Mesothelial cell of epicardium (in vitro differentiated cells): ENCODE measurements at regions not wholly inside any gene's neighbourhood (a gene's known extent, or its start where the extent isn't known, plus 50 kb on each side); places are given as distances from the start of the nearest gene placed in this dataset.

Source experiments
- DNase-seq, 2 experiments: peaks; one replicate each; pipeline ENCODE4 v3.0.0; 2021; ENCODE audit warnings: low spot score in 2 of 2; ENCODE audit not compliant: unreplicated experiment in 2 of 2
- H3K27ac Mint-ChIP-seq: 2 replicates; pipeline ENCODE4 v1.8.0; 2021; ENCODE audit warnings: mixed read lengths
- H3K27me3 Mint-ChIP-seq: 2 replicates; pipeline ENCODE4 v1.8.0; 2021; ENCODE audit warnings: low read depth, mixed read lengths
- H3K36me3 Mint-ChIP-seq: 2 replicates; pipeline ENCODE4 v1.8.0; 2021; ENCODE audit warnings: mixed read lengths
- H3K4me1 Mint-ChIP-seq: 2 replicates; pipeline ENCODE4 v1.8.0; 2021; ENCODE audit warnings: mixed read lengths
- H3K4me3 Mint-ChIP-seq: 2 replicates; pipeline ENCODE4 v1.8.0; 2021; ENCODE audit warnings: mild to moderate bottlenecking, moderate library complexity, mixed read lengths
- H3K9me3 Mint-ChIP-seq: 2 replicates; pipeline ENCODE4 v1.8.0; 2021; ENCODE audit warnings: mixed read lengths
- TF ChIP-seq, protein P1 (sequence below): fragments of 200-600 bp; sonication (generic); IDR thresholded peaks from one replicate; pipeline ENCODE4 v1.5.0; 2021; ENCODE audit warnings: antibody characterized with exemption; ENCODE audit not compliant: unreplicated experiment

DNA sequence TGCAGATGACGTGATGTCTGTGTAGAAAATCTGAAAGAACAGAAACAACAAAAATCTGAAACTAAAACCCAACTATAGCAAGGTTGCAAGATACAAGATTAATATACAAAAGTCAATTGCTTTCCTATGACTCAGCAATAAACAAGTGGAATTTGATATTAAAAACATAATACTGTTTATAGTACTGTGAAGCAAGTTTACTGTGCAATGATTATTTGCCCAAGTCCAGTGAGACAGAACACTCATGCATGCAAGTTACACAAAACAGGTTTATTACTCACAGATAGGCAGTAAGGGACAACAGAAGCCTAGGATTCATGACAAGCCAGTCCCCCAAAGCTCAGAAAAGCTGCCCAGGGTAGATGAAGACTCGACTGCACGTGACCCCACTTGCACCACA, 62.4 kb upstream of the RAB4A start:
- no peak overlapping the region for H3K27ac Mint-ChIP-seq
- H3K4me1 Mint-ChIP-seq, result peaks cover 46% of the 10 kb centered on the region
- H3K9me3 Mint-ChIP-seq, result no peaks in the 10 kb centered on the region
- TF ChIP-seq, protein P1, sequence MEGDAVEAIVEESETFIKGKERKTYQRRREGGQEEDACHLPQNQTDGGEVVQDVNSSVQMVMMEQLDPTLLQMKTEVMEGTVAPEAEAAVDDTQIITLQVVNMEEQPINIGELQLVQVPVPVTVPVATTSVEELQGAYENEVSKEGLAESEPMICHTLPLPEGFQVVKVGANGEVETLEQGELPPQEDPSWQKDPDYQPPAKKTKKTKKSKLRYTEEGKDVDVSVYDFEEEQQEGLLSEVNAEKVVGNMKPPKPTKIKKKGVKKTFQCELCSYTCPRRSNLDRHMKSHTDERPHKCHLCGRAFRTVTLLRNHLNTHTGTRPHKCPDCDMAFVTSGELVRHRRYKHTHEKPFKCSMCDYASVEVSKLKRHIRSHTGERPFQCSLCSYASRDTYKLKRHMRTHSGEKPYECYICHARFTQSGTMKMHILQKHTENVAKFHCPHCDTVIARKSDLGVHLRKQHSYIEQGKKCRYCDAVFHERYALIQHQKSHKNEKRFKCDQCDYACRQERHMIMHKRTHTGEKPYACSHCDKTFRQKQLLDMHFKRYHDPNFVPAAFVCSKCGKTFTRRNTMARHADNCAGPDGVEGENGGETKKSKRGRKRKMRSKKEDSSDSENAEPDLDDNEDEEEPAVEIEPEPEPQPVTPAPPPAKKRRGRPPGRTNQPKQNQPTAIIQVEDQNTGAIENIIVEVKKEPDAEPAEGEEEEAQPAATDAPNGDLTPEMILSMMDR, result no peak
- peaks cover 3% of the 10 kb centered on the region for H3K36me3 Mint-ChIP-seq
- H3K27me3 Mint-ChIP-seq, result no peaks in the 10 kb centered on the region
- no peak for DNase-seq
- H3K4me3 Mint-ChIP-seq, result no peak overlapping the region

DNA sequence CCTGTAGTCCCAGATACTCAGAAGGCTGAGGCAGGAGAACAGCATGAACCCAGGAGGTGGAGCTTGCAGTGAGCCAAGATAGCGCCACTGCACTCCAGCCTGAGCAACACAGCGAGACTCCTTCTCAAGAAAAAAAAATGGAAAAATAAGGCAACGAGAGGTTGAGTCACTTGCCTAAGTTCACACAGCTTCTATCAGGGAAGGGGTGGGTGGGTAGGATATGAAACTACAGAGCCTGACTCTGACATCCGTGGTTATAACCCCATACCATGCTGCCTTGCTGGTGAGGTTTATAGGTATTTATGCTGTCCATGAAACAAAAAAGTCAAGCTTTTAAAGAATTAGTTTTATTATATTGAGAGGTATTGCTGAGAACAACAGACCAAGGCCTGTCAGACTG, 61.5 kb upstream of the RAB4A start:
- peaks cover 3% of the 10 kb centered on the region for H3K36me3 Mint-ChIP-seq
- H3K27me3 Mint-ChIP-seq, result no peaks in the 10 kb centered on the region
- peaks cover 38% of the 10 kb centered on the region for H3K4me1 Mint-ChIP-seq

DNA sequence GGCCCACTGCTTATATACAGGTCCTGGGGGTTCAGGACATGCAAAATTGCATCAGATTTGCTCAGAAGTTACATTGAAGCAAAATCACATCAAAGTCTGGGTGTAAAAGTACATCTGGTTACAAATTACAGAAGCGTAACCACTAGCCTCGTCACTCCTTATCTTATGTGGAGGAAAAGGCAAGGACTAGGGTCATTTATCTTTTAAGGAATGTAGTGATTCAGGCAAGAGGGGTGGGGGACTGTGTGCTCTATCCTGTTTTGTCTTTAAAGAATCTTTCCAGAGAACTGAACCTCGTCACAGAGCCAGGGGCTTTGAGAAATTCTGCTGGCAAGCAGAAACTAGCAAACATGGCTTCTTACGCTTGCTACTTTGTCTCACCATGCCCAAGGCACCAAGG, 61.1 kb upstream of the RAB4A start:
- TF ChIP-seq, protein P1, result no peak
- H3K27me3 Mint-ChIP-seq, result no peaks in the 10 kb centered on the region
- H3K36me3 Mint-ChIP-seq, result peaks cover 3% of the 10 kb centered on the region
- peak overlapping the region; percentile 93 for H3K27ac Mint-ChIP-seq
- no peak for DNase-seq
- no peaks in the 10 kb centered on the region for H3K9me3 Mint-ChIP-seq
- H3K4me1 Mint-ChIP-seq, result peaks cover 33% of the 10 kb centered on the region
- H3K4me3 Mint-ChIP-seq, result no peak overlapping the region

More for the DNA sequence above, 61.5 kb upstream of the RAB4A start:
- no peak for DNase-seq
- Mint-ChIP-seq H3K27ac (peak overlapping the region; percentile 93), H3K9me3 (no peaks in the 10 kb centered on the region), H3K4me3 (no peak overlapping the region)
- TF ChIP-seq, protein P1, result no peak

DNA sequence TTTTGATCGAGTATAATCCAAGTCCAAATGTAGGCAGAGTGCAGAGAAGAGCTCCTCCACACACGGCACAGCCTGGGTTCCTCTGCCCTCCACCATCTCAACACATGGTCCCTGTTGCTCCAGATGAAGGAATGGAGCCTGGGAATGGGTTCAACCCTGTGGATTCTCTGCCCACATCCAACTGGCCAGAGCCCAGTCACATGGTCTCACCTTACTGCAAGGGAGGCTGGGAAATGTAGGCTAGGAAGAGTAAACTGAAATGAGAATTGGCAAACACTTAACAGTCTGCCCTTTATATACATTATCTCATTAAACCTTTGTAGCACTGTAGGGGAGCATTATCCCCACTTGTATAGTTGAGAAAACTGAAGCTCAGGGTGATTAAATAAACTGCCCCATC, 60.1 kb upstream of the RAB4A start:
- Mint-ChIP-seq H3K4me3 (no peak overlapping the region), H3K4me1 (peaks cover 23% of the 10 kb centered on the region), H3K27ac (no peak overlapping the region), H3K36me3 (peaks cover 3% of the 10 kb centered on the region), H3K27me3 (no peaks in the 10 kb centered on the region), H3K9me3 (no peaks in the 10 kb centered on the region)
- DNase-seq, result no peak
- TF ChIP-seq, protein P1, result no peak

DNA sequence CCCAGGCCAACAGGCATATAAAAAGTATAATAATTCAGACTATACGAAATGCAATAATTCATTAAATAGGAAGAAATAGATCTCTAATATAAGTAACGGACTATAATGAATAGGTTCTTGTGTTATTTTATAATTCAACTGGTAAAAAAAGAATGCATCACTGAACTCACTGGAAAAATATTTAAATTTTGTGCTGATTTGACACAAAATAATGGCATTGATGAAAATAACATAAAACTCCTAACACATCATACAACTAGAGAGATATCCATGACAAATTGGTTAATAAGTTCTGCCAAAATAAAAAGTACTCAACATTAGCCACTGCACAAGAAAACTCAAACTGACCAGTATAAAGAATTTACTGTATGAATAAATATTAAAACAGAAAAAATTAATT, 57.1 kb upstream of the RAB4A start:
- Mint-ChIP-seq H3K9me3 (no peaks in the 10 kb centered on the region), H3K27me3 (no peaks in the 10 kb centered on the region), H3K4me3 (no peak overlapping the region), H3K27ac (no peak overlapping the region), H3K36me3 (no peaks in the 10 kb centered on the region), H3K4me1 (peaks cover 21% of the 10 kb centered on the region)
- TF ChIP-seq, protein P1, result no peak
- DNase-seq, result no peak

DNA sequence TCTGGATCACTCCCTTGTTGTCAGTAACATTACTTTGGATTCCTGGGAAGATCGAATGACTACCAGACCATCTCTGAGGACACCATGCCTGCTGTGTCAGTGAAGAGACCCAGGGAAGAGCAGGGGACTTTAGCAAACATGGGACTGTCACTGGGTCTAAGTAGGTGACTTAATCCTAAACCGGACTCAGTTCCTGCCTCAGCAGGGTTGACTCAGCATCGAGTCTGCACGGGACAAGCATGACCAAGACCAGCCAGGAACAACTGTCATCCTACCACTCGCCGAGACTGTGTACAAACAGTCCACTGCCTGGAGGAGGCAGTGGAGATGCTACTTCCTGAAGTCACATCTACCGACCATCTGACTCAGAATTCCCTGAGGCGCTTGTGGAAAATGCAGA, 53.2 kb upstream of the RAB4A start:
- DNase-seq, result no peak
- Mint-ChIP-seq H3K36me3 (no peaks in the 10 kb centered on the region), H3K9me3 (no peaks in the 10 kb centered on the region), H3K27ac (no peak overlapping the region), H3K4me3 (no peak overlapping the region), H3K27me3 (no peaks in the 10 kb centered on the region), H3K4me1 (peaks cover 8% of the 10 kb centered on the region)
- TF ChIP-seq, protein P1, result no peak
